22Rv1 (cell line): ENCODE measurements at regions not wholly inside any gene's neighbourhood (a gene's known extent, or its start where the extent isn't known, plus 50 kb on each side); places are given as distances from the start of the nearest gene placed in this dataset.

Experiments
- CTCF ChIP-seq: fragments of 450-650 bp; IDR thresholded peaks from 2 replicates; pipeline ENCODE4 v1.5.1; 2017; ENCODE audit warnings: mild to moderate bottlenecking
- ZFX ChIP-seq: fragments of 450-650 bp; IDR thresholded peaks from 2 replicates; pipeline ENCODE4 v1.6.1; 2017; ENCODE audit warnings: antibody characterized with exemption, borderline replicate concordance

GRCh38 chr18:59963229-59963628, 63.4 kb downstream of the PMAIP1 start:
- TF ChIP-seq CTCF (no peak), ZFX (no peak)
